K562 (cell line): ENCODE measurements at regions not wholly inside any gene's neighbourhood (a gene's known extent, or its start where the extent isn't known, plus 50 kb on each side); places are given as distances from the start of the nearest gene placed in this dataset.

ENCODE experiments used
- ATAC-seq: fragments of 200-7000 bp; cut with Tn5 transposase; 3 replicates; pipeline ENCODE4 v1.9.1; 2020; ENCODE audit warnings: moderate library complexity
- BruUV-seq: library from RNA; stranded (reverse); fragments of 400-500 nt; replicated peaks from 2 replicates; lab custom pipeline; 2021; lab: Mats Ljungman, UMichigan
- CTCF ChIA-PET: fragments of 300-600 bp; formaldehyde crosslinking; extraction: SDS; loops from one replicate; lab custom pipeline; 2021; ENCODE audit warnings: low intra/inter-chr PET ratio; lab: Yijun Ruan, JAX
- POLR2A ChIA-PET: fragments of 300-600, 350-650 bp; sonication (Branson Sonifier 250); formaldehyde crosslinking; extraction: SDS; loops from one replicate; lab custom pipeline; 2021; ENCODE audit warnings: antibody characterized with exemption, inconsistent platforms; lab: Yijun Ruan, JAX
- DNase-seq, 4 experiments: peaks; one replicate each; pipeline versions ENCODE4 v3.0.0 to v3.0.0-alpha.2; 2011 to 2018; ENCODE audit warnings: low spot score in 3 of 4, mixed read lengths in 3 of 4; ENCODE audit errors: extremely low read depth in 1 of 4
- FAIRE-seq: peaks from 2 replicates; lab custom pipeline; 2011; peaks lifted over from hg19 to GRCh38; lab: Jason Lieb, UNC
- H2AFZ ChIP-seq: 2 replicates; pipeline ENCODE4 v1.6.0; 2011; ENCODE audit warnings: low read depth, low read length, control low read depth, inconsistent platforms
- H3K27ac ChIP-seq: fragments of 200-600 bp; 3 replicates; pipeline ENCODE4 v1.8.0; 2011; ENCODE audit warnings: low read depth, mild to moderate bottlenecking, control low read depth, inconsistent platforms, low read length, moderate library complexity, mixed read lengths; ENCODE audit errors: extremely low read depth
- H3K27me3 ChIP-seq, 2 experiments: fragments of 300-600 bp in 1 of 2; 2 replicates in 1 of 2; 3 replicates in 1 of 2; pipeline versions ENCODE4 v1.6.0 to v1.8.0; 2011; ENCODE audit warnings: inconsistent platforms in 2 of 2, low read length in 2 of 2, mild to moderate bottlenecking in 1 of 2, mixed read lengths in 1 of 2, moderate library complexity in 1 of 2; ENCODE audit not compliant: control insufficient read depth in 2 of 2, insufficient read depth in 2 of 2
- H3K36me3 ChIP-seq: fragments of 300-600 bp; 3 replicates; pipeline ENCODE4 v1.8.0; 2011; ENCODE audit warnings: mild to moderate bottlenecking, low read length, inconsistent platforms; ENCODE audit not compliant: control insufficient read depth, insufficient read depth
- H3K4me1 ChIP-seq, 2 experiments: fragments of 200-600 bp in 1 of 2; replicated peaks in 1 of 2; 2 replicates in 1 of 2; 3 replicates in 1 of 2; pipeline versions ENCODE4 v1.5.1 to v1.8.0; 2011; ENCODE audit warnings: inconsistent platforms in 2 of 2, low read length in 2 of 2, mild to moderate bottlenecking in 1 of 2, mixed read lengths in 1 of 2, moderate library complexity in 1 of 2; ENCODE audit not compliant: control insufficient read depth in 2 of 2, insufficient read depth in 2 of 2
- H3K4me2 ChIP-seq: 2 replicates; pipeline ENCODE4 v1.6.1; 2011; ENCODE audit warnings: low read length, control low read depth, inconsistent platforms, mixed read lengths; ENCODE audit not compliant: insufficient read depth
- H3K4me3 ChIP-seq: fragments of 200-600 bp; sonication (generic), shearing (Covaris generic); 2 replicates; pipeline ENCODE4 v1.5.1; 2016; ENCODE audit warnings: control low read depth, inconsistent platforms
- H3K79me2 ChIP-seq: fragments of 200-600 bp; 3 replicates; pipeline ENCODE4 v1.8.0; 2011; ENCODE audit warnings: low read length, inconsistent platforms; ENCODE audit not compliant: control insufficient read depth, insufficient read depth
- H3K9ac ChIP-seq, 2 experiments: 2 replicates each; pipeline versions ENCODE4 v1.6.0 to v1.6.1; 2011; ENCODE audit warnings: low read depth in 2 of 2, low read length in 2 of 2, control low read depth in 1 of 2, inconsistent platforms in 1 of 2, mild to moderate bottlenecking in 1 of 2, mixed read lengths in 1 of 2; ENCODE audit not compliant: insufficient read depth in 1 of 2
- H3K9me1 ChIP-seq: one replicate; pipeline ENCODE4 v1.6.0; 2011; ENCODE audit warnings: inconsistent platforms, mild to moderate bottlenecking, low read length, moderate library complexity; ENCODE audit not compliant: control insufficient read depth, insufficient read depth
- H3K9me3 ChIP-seq: replicated peaks from 2 replicates; pipeline ENCODE4 v1.5.1; 2011; ENCODE audit warnings: low read depth, low read length, inconsistent platforms; ENCODE audit not compliant: control insufficient read depth, insufficient read depth
- H4K20me1 ChIP-seq: replicated peaks from 2 replicates; pipeline ENCODE4 v1.6.1; 2011; ENCODE audit warnings: low read length, inconsistent platforms, mixed read lengths; ENCODE audit not compliant: control insufficient read depth, insufficient read depth
- ASH1L ChIP-seq: fragments of 450-650 bp; IDR thresholded peaks from 2 replicates; pipeline ENCODE4 v1.6.1; 2018; ENCODE audit warnings: borderline replicate concordance, mild to moderate bottlenecking, low read depth; ENCODE audit not compliant: partially characterized antibody
- CBFA2T3 ChIP-seq: fragments of 450-650 bp; IDR thresholded peaks from 2 replicates; pipeline ENCODE4 v1.6.1; 2017
- CBFB ChIP-seq: sonication (generic); formaldehyde crosslinking; IDR thresholded peaks from 2 replicates; pipeline ENCODE4 v1.4.0; 2020; ENCODE audit warnings: mild to moderate bottlenecking, missing genetic modification reagents
- CBX3 ChIP-seq, 2 experiments: IDR thresholded peaks; 1 replicate in 1 of 2; 2 replicates in 1 of 2; pipeline ENCODE4 v1.6.1; 2012; ENCODE audit warnings: inconsistent platforms in 2 of 2, low read length in 2 of 2, borderline replicate concordance in 1 of 2, control low read depth in 1 of 2
- HMG20A ChIP-seq: fragments of 450-650 bp; formaldehyde crosslinking; conservative IDR thresholded peaks from 2 replicates; pipeline ENCODE4 v1.4.0; 2020; ENCODE audit warnings: mild to moderate bottlenecking, mixed read lengths
- ZNF766 ChIP-seq: fragments of 200-800 bp; sonication (Bioruptor generic); conservative IDR thresholded peaks from 2 replicates; pipeline ENCODE4 v1.6.1; 2016; ENCODE audit warnings: missing genetic modification characterization, missing compliant biosample characterization
- WGBS: fragments of 100-300 bp; shearing (Covaris generic); methylation state at CpG from one replicate; pipeline ENCODE4 v1.1.6; 2016; ENCODE audit warnings: low coverage, mixed read lengths; ENCODE audit not compliant: insufficient coverage; ENCODE audit errors: missing lambda C conversion rate; 5-methylcytosine and 5-hydroxymethylcytosine counted together
- in situ Hi-C: fragments of 300-500 bp; cut with MboI; formaldehyde crosslinking; loops from 4 replicates; pipeline ENCODE4 v1.15.0; 2018; ENCODE audit warnings: inconsistent platforms, mixed read lengths
- intact Hi-C: fragments of 100-400 bp; cut with micrococcal nuclease; formaldehyde crosslinking; loops from 2 replicates; pipeline ENCODE4 v1.14.2; 2022
- TF ChIP-seq, protein P1 (sequence below), 2 experiments: IDR thresholded peaks; 2 replicates each; pipeline ENCODE4 v1.6.1; 2011; ENCODE audit warnings: borderline replicate concordance in 1 of 2, control low read depth in 1 of 2, low read depth in 1 of 2, low read length in 1 of 2, mild to moderate bottlenecking in 1 of 2, mixed read lengths in 1 of 2, moderate library complexity in 1 of 2; ENCODE audit not compliant: insufficient read depth in 1 of 2, insufficient read length in 1 of 2, poor library complexity in 1 of 2, severe bottlenecking in 1 of 2; ENCODE audit errors: extremely low read depth in 1 of 2
- TF ChIP-seq, protein P2 (sequence below): fragments of 450-650 bp; IDR thresholded peaks from 2 replicates; pipeline ENCODE4 v1.6.1; 2016; ENCODE audit warnings: mild to moderate bottlenecking

DNA sequence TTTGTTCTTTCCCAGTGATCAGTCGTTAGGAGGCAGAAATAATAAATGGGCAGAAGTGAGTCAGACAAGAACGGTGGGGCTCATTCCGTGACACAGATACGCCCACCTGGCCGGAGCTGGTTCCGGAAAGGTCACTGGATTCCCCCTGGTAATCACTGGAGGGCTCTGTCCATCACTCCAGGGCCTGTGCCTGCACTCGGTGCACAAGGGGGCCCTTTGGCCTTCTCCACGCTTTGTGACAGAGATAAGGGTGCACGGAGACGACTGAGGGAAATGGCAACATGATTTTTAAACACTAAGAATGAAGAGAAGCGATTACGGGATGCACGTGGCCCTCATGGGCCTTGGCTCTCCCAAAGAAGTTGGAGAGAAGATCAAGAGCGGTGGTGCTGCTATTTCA is 84.4 kb downstream of the PTGR3 start:
- no peak overlapping the region for H3K9ac ChIP-seq
- no peaks in the 10 kb centered on the region for H3K9me3 ChIP-seq
- H3K4me2 ChIP-seq, result no peak overlapping the region
- BruUV-seq, result no TSS peak
- H3K79me2 ChIP-seq, result no peaks in the 10 kb centered on the region
- no peaks in the 10 kb centered on the region for H4K20me1 ChIP-seq
- no peak overlapping the region for H2AFZ ChIP-seq
- TF ChIP-seq CBX3 (IDR thresholded peaks at IDR 0.05; ENCODE audit: borderline replicate concordance in 1 of 2, low read length in 2 of 2), result no peak
- no peak for TF ChIP-seq HMG20A
- TF ChIP-seq CBFA2T3, result 0 out of 2 replicates have a peak, but pooled peaks have one; percentile 13
- no peak for TF ChIP-seq ZNF766
- ChIA-PET CTCF (no interaction called here), POLR2A (interaction anchor here (0.8 kb wide), 1 partner anchor 716 kb away, joined by 3 read pairs; no protein-coding TSS in a partner anchor)
- H3K27me3 ChIP-seq, result peaks cover 0 to 42% of the 10 kb centered on the region in 2 experiments; a peak in 4 of 5 replicates
- in situ Hi-C loops, result no loop called here
- no peak for ATAC-seq
- no peak overlapping the region for H3K27ac ChIP-seq
- H3K36me3 ChIP-seq, result no peaks in the 10 kb centered on the region
- WGBS, result 2% methylated on average over 9 of the region's 14 CpGs
- no peaks in the 10 kb centered on the region for H3K9me1 ChIP-seq
- FAIRE-seq, result no peak
- DNase-seq, result no peak
- H3K4me1 ChIP-seq, result 0 out of 5 replicates have a peak, but pooled peaks cover 0 to 4% of the 10 kb centered on the region in 2 experiments
- no peak overlapping the region for H3K4me3 ChIP-seq
- intact Hi-C loops, result no loop called here

DNA sequence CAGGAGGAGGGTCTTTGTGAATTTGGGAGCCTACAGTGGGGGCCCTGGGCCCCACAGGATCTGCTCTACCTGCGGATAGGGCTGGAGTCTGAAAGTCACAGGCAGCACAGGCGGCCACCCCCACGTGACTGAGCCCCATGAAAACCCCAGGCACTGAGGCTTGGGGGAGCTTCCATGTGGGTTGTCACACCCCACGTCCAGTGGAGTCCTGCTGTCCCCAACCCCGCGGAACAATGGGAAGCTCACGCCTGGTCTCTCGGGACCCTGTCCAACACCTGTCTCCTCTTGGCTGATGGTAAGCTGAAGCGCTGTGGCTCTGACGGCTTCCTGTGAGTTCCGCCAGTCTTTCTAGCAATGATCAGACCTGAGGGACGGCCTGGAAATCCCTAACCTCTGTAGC is 85.8 kb downstream of the PTGR3 start:
- H3K27me3 ChIP-seq, result peaks cover 0 to 38% of the 10 kb centered on the region in 2 experiments; a peak in 4 of 5 replicates
- ATAC-seq, result no peak
- no peak for FAIRE-seq
- DNase-seq, result no peak
- no peaks in the 10 kb centered on the region for H3K79me2 ChIP-seq
- no TSS peak for BruUV-seq
- WGBS, result 2% methylated on average over 9 of the region's 12 CpGs
- H3K9me3 ChIP-seq, result no peaks in the 10 kb centered on the region
- H3K36me3 ChIP-seq, result no peaks in the 10 kb centered on the region
- no peak overlapping the region for H3K4me2 ChIP-seq
- H2AFZ ChIP-seq, result no peak overlapping the region
- H3K4me3 ChIP-seq, result no peak overlapping the region
- H3K27ac ChIP-seq, result no peak overlapping the region
- ChIA-PET CTCF (no interaction called here), POLR2A (no interaction called here)
- H3K9ac ChIP-seq, result no peak overlapping the region
- no peaks in the 10 kb centered on the region for H4K20me1 ChIP-seq
- H3K4me1 ChIP-seq, result 0 out of 5 replicates have a peak, but pooled peaks cover 0 to 4% of the 10 kb centered on the region in 2 experiments
- H3K9me1 ChIP-seq, result no peaks in the 10 kb centered on the region
- in situ Hi-C loops, result no loop called here
- intact Hi-C loops, result no loop called here
- TF ChIP-seq ASH1L (no peak), CBFB (CRISPR knock-in tag) (no peak)
- TF ChIP-seq, protein P1, sequence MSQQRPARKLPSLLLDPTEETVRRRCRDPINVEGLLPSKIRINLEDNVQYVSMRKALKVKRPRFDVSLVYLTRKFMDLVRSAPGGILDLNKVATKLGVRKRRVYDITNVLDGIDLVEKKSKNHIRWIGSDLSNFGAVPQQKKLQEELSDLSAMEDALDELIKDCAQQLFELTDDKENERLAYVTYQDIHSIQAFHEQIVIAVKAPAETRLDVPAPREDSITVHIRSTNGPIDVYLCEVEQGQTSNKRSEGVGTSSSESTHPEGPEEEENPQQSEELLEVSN (IDR thresholded peaks at IDR 0.05; ENCODE audit: borderline replicate concordance in 1 of 2, extremely low read depth in 1 of 2, insufficient read depth in 1 of 2, insufficient read length in 1 of 2, low read depth in 1 of 2, low read length in 1 of 2, poor library complexity in 1 of 2, severe bottlenecking in 1 of 2), result no peak
- TF ChIP-seq, protein P2, sequence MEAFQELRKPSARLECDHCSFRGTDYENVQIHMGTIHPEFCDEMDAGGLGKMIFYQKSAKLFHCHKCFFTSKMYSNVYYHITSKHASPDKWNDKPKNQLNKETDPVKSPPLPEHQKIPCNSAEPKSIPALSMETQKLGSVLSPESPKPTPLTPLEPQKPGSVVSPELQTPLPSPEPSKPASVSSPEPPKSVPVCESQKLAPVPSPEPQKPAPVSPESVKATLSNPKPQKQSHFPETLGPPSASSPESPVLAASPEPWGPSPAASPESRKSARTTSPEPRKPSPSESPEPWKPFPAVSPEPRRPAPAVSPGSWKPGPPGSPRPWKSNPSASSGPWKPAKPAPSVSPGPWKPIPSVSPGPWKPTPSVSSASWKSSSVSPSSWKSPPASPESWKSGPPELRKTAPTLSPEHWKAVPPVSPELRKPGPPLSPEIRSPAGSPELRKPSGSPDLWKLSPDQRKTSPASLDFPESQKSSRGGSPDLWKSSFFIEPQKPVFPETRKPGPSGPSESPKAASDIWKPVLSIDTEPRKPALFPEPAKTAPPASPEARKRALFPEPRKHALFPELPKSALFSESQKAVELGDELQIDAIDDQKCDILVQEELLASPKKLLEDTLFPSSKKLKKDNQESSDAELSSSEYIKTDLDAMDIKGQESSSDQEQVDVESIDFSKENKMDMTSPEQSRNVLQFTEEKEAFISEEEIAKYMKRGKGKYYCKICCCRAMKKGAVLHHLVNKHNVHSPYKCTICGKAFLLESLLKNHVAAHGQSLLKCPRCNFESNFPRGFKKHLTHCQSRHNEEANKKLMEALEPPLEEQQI, result no peak
